Natural killer cell (primary cell): ENCODE measurements at regions not wholly inside any gene's neighbourhood (a gene's known extent, or its start where the extent isn't known, plus 50 kb on each side); places are given as distances from the start of the nearest gene placed in this dataset.

Experiments used
- ATAC-seq, 3 donors: fragments of 150-1000 bp in 2 of 3; fragments of 200-7000 bp in 1 of 3; cut with Tn5 transposase; 1 replicate in 1 of 3; 2 replicates in 2 of 3; pipeline ENCODE4 v1.10.0; 2021; ENCODE audit warnings: mild to moderate bottlenecking in 2 of 3, moderate library complexity in 2 of 3
- DNase-seq, 2 donors: peaks; one replicate each; pipeline versions ENCODE4 v3.0.0 to v3.0.0-alpha.2; 2013 to 2021; ENCODE audit warnings: mixed read lengths in 1 of 2
- H3K27ac ChIP-seq: one replicate; pipeline ENCODE4 v1.5.1; 2013; ENCODE audit warnings: mild to moderate bottlenecking, low read length
- H3K27me3 ChIP-seq: one replicate; pipeline ENCODE4 v1.6.1; 2013; ENCODE audit warnings: low read length; ENCODE audit not compliant: control insufficient read depth, insufficient read depth
- H3K36me3 ChIP-seq: one replicate; pipeline ENCODE4 v1.6.1; 2013; ENCODE audit warnings: low read length; ENCODE audit not compliant: control insufficient read depth, insufficient read depth
- H3K4me1 ChIP-seq: one replicate; pipeline ENCODE4 v1.6.1; 2013; ENCODE audit warnings: low read length; ENCODE audit not compliant: control insufficient read depth, insufficient read depth
- H3K4me3 ChIP-seq: one replicate; pipeline ENCODE4 v1.5.1; 2013; ENCODE audit warnings: low read length
- H3K9me3 ChIP-seq: one replicate; pipeline ENCODE4 v1.6.1; 2013; ENCODE audit warnings: low read length; ENCODE audit not compliant: control insufficient read depth, insufficient read depth
- H3K27ac Mint-ChIP-seq, 2 donors: one replicate each; pipeline ENCODE4 v1.8.0; 2022; ENCODE audit warnings: mild to moderate bottlenecking in 2 of 2, mixed read lengths in 2 of 2, moderate library complexity in 1 of 2
- H3K27me3 Mint-ChIP-seq, 2 donors: one replicate each; pipeline ENCODE4 v1.8.0; 2022; ENCODE audit warnings: low read depth in 2 of 2, mixed read lengths in 2 of 2
- H3K36me3 Mint-ChIP-seq: one replicate; pipeline ENCODE4 v1.8.0; 2022; ENCODE audit warnings: mixed read lengths
- H3K4me1 Mint-ChIP-seq, 2 donors: one replicate each; pipeline ENCODE4 v1.8.0; 2022; ENCODE audit warnings: mixed read lengths in 2 of 2
- H3K4me3 Mint-ChIP-seq: one replicate; pipeline ENCODE4 v1.8.0; 2022; ENCODE audit warnings: mild to moderate bottlenecking, moderate library complexity, mixed read lengths
- H3K9me3 Mint-ChIP-seq, 2 donors: one replicate each; pipeline ENCODE4 v1.8.0; 2022; ENCODE audit warnings: mixed read lengths in 2 of 2
- CTCF ChIP-seq: fragments of 200-600 bp; IDR thresholded peaks from one replicate; pipeline ENCODE4 v1.8.0; 2022; ENCODE audit warnings: antibody characterized with exemption
- WGBS: methylation state at CpG from one replicate; pipeline ENCODE4 v1.1.7; 2013; ENCODE audit warnings: missing lambda C conversion rate; ENCODE audit not compliant: insufficient coverage; 5-methylcytosine and 5-hydroxymethylcytosine counted together
- intact Hi-C: fragments of 100-400 bp; cut with micrococcal nuclease; formaldehyde crosslinking; loops from one replicate; pipeline ENCODE4 v1.14.2; 2022

GRCh38 chr9:105126226-105126625 lies 118.2 kb upstream of the SLC44A1 start:
- no peak overlapping the region for H3K27ac ChIP-seq
- Mint-ChIP-seq H3K27me3 (peaks cover 8 to 26% of the 10 kb centered on the region in 2 donors), H3K9me3 (no peaks in the 10 kb centered on the region), H3K27ac (no peak overlapping the region), H3K4me1 (peaks cover 34% of the 10 kb centered on the region in 2 donors), H3K36me3 (no peaks in the 10 kb centered on the region), H3K4me3 (no peak overlapping the region)
- no peaks in the 10 kb centered on the region for H3K36me3 ChIP-seq
- ATAC-seq (no peak), DNase-seq (no peak)
- intact Hi-C loops, result no loop called here
- no peak overlapping the region for H3K4me3 ChIP-seq
- TF ChIP-seq CTCF, result no peak
- 96% methylated on average over 1 of the region's 1 CpG for WGBS
- no peaks in the 10 kb centered on the region for H3K9me3 ChIP-seq
- peaks cover 2% of the 10 kb centered on the region for H3K27me3 ChIP-seq
- H3K4me1 ChIP-seq, result peaks cover 32% of the 10 kb centered on the region

GRCh38 chr9:105127863-105128220 lies 116.6 kb upstream of the SLC44A1 start:
- no peaks in the 10 kb centered on the region for H3K9me3 ChIP-seq
- Mint-ChIP-seq H3K27me3 (peaks cover 0 to 20% of the 10 kb centered on the region in 2 donors), H3K9me3 (no peaks in the 10 kb centered on the region), H3K36me3 (no peaks in the 10 kb centered on the region), H3K4me3 (peak overlapping the region; percentile 33), H3K27ac (peak overlapping the region; percentile 58 to 59), H3K4me1 (peaks cover 34% of the 10 kb centered on the region in 2 donors)
- H3K4me3 ChIP-seq, result no peak overlapping the region
- no peaks in the 10 kb centered on the region for H3K36me3 ChIP-seq
- DNase-seq (peak in 1 of 2 donors; percentile 89), ATAC-seq (peak; percentile 94 to 99 (median 94))
- intact Hi-C loops, result no loop called here
- H3K4me1 ChIP-seq, result peaks cover 32% of the 10 kb centered on the region
- no peak overlapping the region for H3K27ac ChIP-seq
- no peak for TF ChIP-seq CTCF
- 0% methylated on average over 3 of the region's 3 CpGs for WGBS
- peaks cover 2% of the 10 kb centered on the region for H3K27me3 ChIP-seq

- Mint-ChIP-seq H3K27me3 (peaks cover 0 to 20% of the 10 kb centered on the region in 2 donors), H3K4me1 (peaks cover 34% of the 10 kb centered on the region in 2 donors), H3K27ac (peak overlapping the region in 1 of 2 donors; percentile 30), H3K36me3 (no peaks in the 10 kb centered on the region), H3K4me3 (no peak overlapping the region), H3K9me3 (no peaks in the 10 kb centered on the region)
- Histone ChIP-seq H3K4me1 (peaks cover 32% of the 10 kb centered on the region), H3K27ac (no peak overlapping the region), H3K4me3 (no peak overlapping the region), H3K27me3 (no peaks in the 10 kb centered on the region), H3K36me3 (no peaks in the 10 kb centered on the region), H3K9me3 (no peaks in the 10 kb centered on the region)
- 80% methylated on average over 5 of the region's 5 CpGs for WGBS
- DNase-seq (peak in 1 of 2 donors; percentile 27), ATAC-seq (no peak)
- intact Hi-C loops, result no loop called here
- no peak for TF ChIP-seq CTCF
Observed at GRCh38 chr9:105128908-105129600, 115.4 kb upstream of the SLC44A1 start.

GRCh38 chr9:105129731-105130130 lies 114.7 kb upstream of the SLC44A1 start:
- no peaks in the 10 kb centered on the region for H3K36me3 Mint-ChIP-seq
- Histone ChIP-seq H3K4me3 (no peak overlapping the region), H3K27ac (no peak overlapping the region), H3K4me1 (peaks cover 32% of the 10 kb centered on the region), H3K36me3 (no peaks in the 10 kb centered on the region), H3K27me3 (no peaks in the 10 kb centered on the region), H3K9me3 (no peaks in the 10 kb centered on the region)
- H3K27ac Mint-ChIP-seq, result no peak overlapping the region
- no peak for TF ChIP-seq CTCF
- DNase-seq, result no peak
- peaks cover 2 to 20% of the 10 kb centered on the region in 2 donors for H3K27me3 Mint-ChIP-seq
- H3K4me3 Mint-ChIP-seq, result no peak overlapping the region
- no peaks in the 10 kb centered on the region for H3K9me3 Mint-ChIP-seq
- ATAC-seq, result no peak
- H3K4me1 Mint-ChIP-seq, result peaks cover 34% of the 10 kb centered on the region in 2 donors
- WGBS, result 92% methylated on average over 1 of the region's 1 CpG
- intact Hi-C loops, result no loop called here
